H9 (cell line): ENCODE measurements at regions not wholly inside any gene's neighbourhood (a gene's known extent, or its start where the extent isn't known, plus 50 kb on each side); places are given as distances from the start of the nearest gene placed in this dataset.

Experiments
- DNase-seq: peaks from one replicate; pipeline ENCODE4 v3.0.0-alpha.2; 2017
- H2AFZ ChIP-seq: one replicate; pipeline ENCODE4 v1.6.1; 2013; ENCODE audit warnings: mild to moderate bottlenecking, low read length, control low read depth, moderate library complexity
- H2AK5ac ChIP-seq: 2 replicates; pipeline ENCODE4 v1.6.1; 2013; ENCODE audit warnings: low read length, control low read depth, mixed read lengths; ENCODE audit not compliant: insufficient read length
- H2BK120ac ChIP-seq: one replicate; pipeline ENCODE4 v1.6.1; 2013; ENCODE audit warnings: low read depth, mild to moderate bottlenecking, low read length, control low read depth, inconsistent platforms; ENCODE audit not compliant: poor library complexity, severe bottlenecking
- H2BK12ac ChIP-seq: 2 replicates; pipeline ENCODE4 v1.6.1; 2013; ENCODE audit warnings: low read length, control low read depth, mixed read lengths, low read depth; ENCODE audit not compliant: insufficient read length
- H2BK15ac ChIP-seq: 2 replicates; pipeline ENCODE4 v1.6.1; 2013; ENCODE audit warnings: low read depth, low read length, control low read depth
- H2BK20ac ChIP-seq: one replicate; pipeline ENCODE4 v1.6.1; 2013; ENCODE audit warnings: low read depth, mild to moderate bottlenecking, low read length, control low read depth, inconsistent platforms; ENCODE audit not compliant: poor library complexity, severe bottlenecking
- H2BK5ac ChIP-seq: 2 replicates; pipeline ENCODE4 v1.6.1; 2013; ENCODE audit warnings: low read length, control low read depth, mixed read lengths; ENCODE audit not compliant: insufficient read length
- H3K14ac ChIP-seq: 2 replicates; pipeline ENCODE4 v1.6.1; 2013; ENCODE audit warnings: low read length, control low read depth; ENCODE audit not compliant: insufficient read depth
- H3K18ac ChIP-seq: 2 replicates; pipeline ENCODE4 v1.6.1; 2013; ENCODE audit warnings: low read depth, mild to moderate bottlenecking, mixed read lengths, low read length, control low read depth; ENCODE audit not compliant: insufficient read length
- H3K23ac ChIP-seq: 2 replicates; pipeline ENCODE4 v1.6.1; 2013; ENCODE audit warnings: low read length, control low read depth, mixed read lengths, low read depth; ENCODE audit not compliant: insufficient read length
- H3K23me2 ChIP-seq: 2 replicates; pipeline ENCODE4 v1.6.1; 2013; ENCODE audit warnings: low read depth, mild to moderate bottlenecking, mixed read lengths, low read length, control low read depth; ENCODE audit not compliant: insufficient read length, poor library complexity, severe bottlenecking
- H3K27ac ChIP-seq: 2 replicates; pipeline ENCODE4 v1.5.1; 2013; ENCODE audit warnings: low read length, control low read depth, mixed read lengths, low read depth; ENCODE audit not compliant: insufficient read length
- H3K27me3 ChIP-seq: 2 replicates; pipeline ENCODE4 v1.6.1; 2013; ENCODE audit warnings: low read length, control low read depth, inconsistent platforms; ENCODE audit not compliant: insufficient read depth
- H3K4ac ChIP-seq: 2 replicates; pipeline ENCODE4 v1.6.1; 2013; ENCODE audit warnings: low read depth, mild to moderate bottlenecking, control low read depth, inconsistent platforms, low read length, moderate library complexity
- H3K4me1 ChIP-seq: 2 replicates; pipeline ENCODE4 v1.6.1; 2013; ENCODE audit warnings: low read length, control low read depth, inconsistent platforms; ENCODE audit not compliant: insufficient read depth
- H3K4me2 ChIP-seq: 2 replicates; pipeline ENCODE4 v1.6.1; 2013; ENCODE audit warnings: low read length, control low read depth, mixed read lengths; ENCODE audit not compliant: insufficient read length, insufficient read depth
- H3K56ac ChIP-seq: 2 replicates; pipeline ENCODE4 v1.6.1; 2013; ENCODE audit warnings: low read depth, mild to moderate bottlenecking, mixed read lengths, low read length, control low read depth; ENCODE audit not compliant: insufficient read length
- H3K79me1 ChIP-seq: 2 replicates; pipeline ENCODE4 v1.6.1; 2013; ENCODE audit warnings: low read depth, mild to moderate bottlenecking, moderate library complexity, low read length, control low read depth, inconsistent platforms; ENCODE audit not compliant: insufficient read depth, poor library complexity, severe bottlenecking
- H3K79me2 ChIP-seq: 2 replicates; pipeline ENCODE4 v1.6.1; 2013; ENCODE audit warnings: low read length, control low read depth, inconsistent platforms; ENCODE audit not compliant: insufficient read depth
- H3K9ac ChIP-seq: 2 replicates; pipeline ENCODE4 v1.6.1; 2013; ENCODE audit warnings: low read length, control low read depth, mixed read lengths; ENCODE audit not compliant: insufficient read length; ENCODE audit errors: extremely low read depth
- H3K9me3 ChIP-seq: one replicate; pipeline ENCODE4 v1.6.1; 2013; ENCODE audit warnings: low read depth, low read length, inconsistent platforms; ENCODE audit not compliant: control insufficient read depth
- H3T11ph ChIP-seq: one replicate; pipeline ENCODE4 v1.6.1; 2013; ENCODE audit warnings: mild to moderate bottlenecking, low read length, control low read depth, inconsistent platforms
- H4K20me1 ChIP-seq: one replicate; pipeline ENCODE4 v1.6.1; 2013; ENCODE audit not compliant: control insufficient read depth, insufficient read length, insufficient read depth
- H4K5ac ChIP-seq: 2 replicates; pipeline ENCODE4 v1.6.1; 2013; ENCODE audit warnings: low read depth, mild to moderate bottlenecking, mixed read lengths, low read length, control low read depth; ENCODE audit not compliant: insufficient read length
- H4K8ac ChIP-seq: replicated peaks from 2 replicates; pipeline ENCODE4 v1.6.1; 2013; ENCODE audit warnings: low read length, control low read depth, mixed read lengths, low read depth; ENCODE audit not compliant: insufficient read length
- H4K91ac ChIP-seq: 2 replicates; pipeline ENCODE4 v1.6.1; 2013; ENCODE audit warnings: low read depth, mild to moderate bottlenecking, moderate library complexity, mixed read lengths, low read length, control low read depth; ENCODE audit not compliant: insufficient read length
- H3K27ac Mint-ChIP-seq, 3 experiments: 2 replicates in 2 of 3; 3 replicates in 1 of 3; pipeline ENCODE4 v1.8.0; 2020 to 2021; ENCODE audit warnings: mixed read lengths in 3 of 3, mild to moderate bottlenecking in 1 of 3, moderate library complexity in 1 of 3
- H3K27me3 Mint-ChIP-seq: 2 replicates; pipeline ENCODE4 v1.8.0; 2021; ENCODE audit warnings: low read depth, mild to moderate bottlenecking, moderate library complexity, mixed read lengths
- H3K36me3 Mint-ChIP-seq, 3 experiments: 2 replicates in 2 of 3; 3 replicates in 1 of 3; pipeline ENCODE4 v1.8.0; 2020 to 2021; ENCODE audit warnings: low read depth in 3 of 3, mixed read lengths in 3 of 3; ENCODE audit not compliant: insufficient read depth in 1 of 3
- H3K4me1 Mint-ChIP-seq, 2 experiments: 2 replicates each; pipeline ENCODE4 v1.8.0; 2020; ENCODE audit warnings: mixed read lengths in 2 of 2
- H3K4me3 Mint-ChIP-seq, 2 experiments: 2 replicates in 1 of 2; 3 replicates in 1 of 2; pipeline ENCODE4 v1.8.0; 2020 to 2021; ENCODE audit warnings: mild to moderate bottlenecking in 2 of 2, mixed read lengths in 2 of 2, moderate library complexity in 1 of 2
- H3K9me3 Mint-ChIP-seq, 2 experiments: 2 replicates in 1 of 2; 3 replicates in 1 of 2; pipeline ENCODE4 v1.8.0; 2020; ENCODE audit warnings: mild to moderate bottlenecking in 2 of 2, mixed read lengths in 2 of 2, moderate library complexity in 1 of 2
- WGBS: extraction: QIAGEN DNeasy Blood & Tissue Kit; methylation state at CpG from one replicate; pipeline ENCODE4 v1.1.7; 2013; ENCODE audit warnings: missing lambda C conversion rate, low lambda C conversion rate, mixed read lengths; ENCODE audit not compliant: insufficient read length; ENCODE audit errors: extremely low coverage; 5-methylcytosine and 5-hydroxymethylcytosine counted together
- TF ChIP-seq, protein P1 (sequence below): fragments of 200-600 bp; sonication (generic); conservative IDR thresholded peaks from 3 replicates; pipeline ENCODE4 v1.8.0; 2021; ENCODE audit warnings: antibody characterized with exemption, mild to moderate bottlenecking

DNA sequence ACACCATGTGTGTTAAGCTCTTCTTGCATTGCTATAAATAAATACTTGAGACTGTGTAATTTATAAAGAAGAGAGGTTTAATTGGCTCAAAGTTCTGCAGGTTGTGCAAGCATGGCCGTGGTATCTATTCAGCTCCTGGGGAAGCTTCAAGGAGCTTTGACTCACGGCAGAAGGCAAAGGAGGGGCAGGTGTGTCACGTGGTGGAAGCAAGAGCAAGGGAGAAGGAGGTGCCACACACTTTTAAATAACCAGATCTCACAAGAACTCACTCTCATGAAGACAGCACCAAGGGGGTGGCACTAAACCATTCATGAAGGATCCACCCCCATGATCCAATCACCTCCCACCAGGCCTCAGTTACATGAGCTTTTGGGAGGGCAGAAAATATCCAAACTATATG, 193.7 kb downstream of the ERMARD start:
- Mint-ChIP-seq H3K4me3 (no peak overlapping the region), H3K27ac (no peak overlapping the region), H3K9me3 (peaks cover 2 to 4% of the 10 kb centered on the region in 2 experiments; a peak in 3 of 5 replicates), H3K27me3 (peaks cover 46% of the 10 kb centered on the region), H3K4me1 (no peaks in the 10 kb centered on the region), H3K36me3 (no peaks in the 10 kb centered on the region; a peak in 1 of 7 replicates)
- no peak for DNase-seq
- Histone ChIP-seq H2AFZ (no peak overlapping the region), H3K4ac (no peak overlapping the region), H3K4me1 (no peaks in the 10 kb centered on the region), H3K23me2 (no peaks in the 10 kb centered on the region), H2BK5ac (no peak overlapping the region), H2AK5ac (no peak overlapping the region), H2BK12ac (no peak overlapping the region), H3T11ph (no peak overlapping the region), H3K27me3 (no peaks in the 10 kb centered on the region; the same call in 1 of the 2 replicates), H3K27ac (no peak overlapping the region), H3K23ac (no peak overlapping the region), H3K18ac (no peak overlapping the region), H4K91ac (no peak overlapping the region), H2BK120ac (no peak overlapping the region), H3K14ac (no peak overlapping the region), H3K9ac (no peak overlapping the region), H3K79me1 (no peaks in the 10 kb centered on the region), H3K9me3 (no peaks in the 10 kb centered on the region), H4K5ac (no peak overlapping the region), H2BK20ac (no peak overlapping the region), H3K56ac (no peak overlapping the region), H3K79me2 (no peaks in the 10 kb centered on the region), H3K4me2 (no peak overlapping the region), H4K20me1 (no peaks in the 10 kb centered on the region), H2BK15ac (no peak overlapping the region), H4K8ac (no peak overlapping the region)
- TF ChIP-seq, protein P1, sequence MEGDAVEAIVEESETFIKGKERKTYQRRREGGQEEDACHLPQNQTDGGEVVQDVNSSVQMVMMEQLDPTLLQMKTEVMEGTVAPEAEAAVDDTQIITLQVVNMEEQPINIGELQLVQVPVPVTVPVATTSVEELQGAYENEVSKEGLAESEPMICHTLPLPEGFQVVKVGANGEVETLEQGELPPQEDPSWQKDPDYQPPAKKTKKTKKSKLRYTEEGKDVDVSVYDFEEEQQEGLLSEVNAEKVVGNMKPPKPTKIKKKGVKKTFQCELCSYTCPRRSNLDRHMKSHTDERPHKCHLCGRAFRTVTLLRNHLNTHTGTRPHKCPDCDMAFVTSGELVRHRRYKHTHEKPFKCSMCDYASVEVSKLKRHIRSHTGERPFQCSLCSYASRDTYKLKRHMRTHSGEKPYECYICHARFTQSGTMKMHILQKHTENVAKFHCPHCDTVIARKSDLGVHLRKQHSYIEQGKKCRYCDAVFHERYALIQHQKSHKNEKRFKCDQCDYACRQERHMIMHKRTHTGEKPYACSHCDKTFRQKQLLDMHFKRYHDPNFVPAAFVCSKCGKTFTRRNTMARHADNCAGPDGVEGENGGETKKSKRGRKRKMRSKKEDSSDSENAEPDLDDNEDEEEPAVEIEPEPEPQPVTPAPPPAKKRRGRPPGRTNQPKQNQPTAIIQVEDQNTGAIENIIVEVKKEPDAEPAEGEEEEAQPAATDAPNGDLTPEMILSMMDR, result no peak
- no CpG with 5 or more reads among the region's 3 CpGs for WGBS
